Body of pancreas (tissue), 4 donors: ENCODE measurements at regions not wholly inside any gene's neighbourhood (a gene's known extent, or its start where the extent isn't known, plus 50 kb on each side); places are given as distances from the start of the nearest gene placed in this dataset.

ENCODE experiments used
- ATAC-seq: fragments of 150-250 bp; one replicate; pipeline ENCODE4 v1.9.1; 2016
- DNase-seq, 4 donors: peaks; one replicate each; pipeline ENCODE4 v3.0.0-alpha.2; 2019
- H3K27ac ChIP-seq, 4 donors: fragments of 200-600 bp; sonication (generic); 1 replicate in 3 of 4; 2 replicates in 1 of 4; pipeline versions ENCODE4 v1.5.1 to v1.6.1; 2016 to 2019; ENCODE audit warnings: mild to moderate bottlenecking in 1 of 4, mixed read lengths in 1 of 4, moderate library complexity in 1 of 4
- H3K27me3 ChIP-seq, 2 donors: fragments of 200-600 bp; sonication (generic); one replicate each; pipeline ENCODE4 v1.6.0; 2016; ENCODE audit warnings: mild to moderate bottlenecking in 1 of 2
- H3K36me3 ChIP-seq, 2 donors: fragments of 200-600 bp; sonication (generic); replicated peaks in 1 of 2; 2 replicates each; pipeline ENCODE4 v1.5.1; 2016; ENCODE audit warnings: low read depth in 2 of 2; ENCODE audit not compliant: insufficient read depth in 1 of 2
- H3K4me1 ChIP-seq: fragments of 200-600 bp; sonication (generic); one replicate; pipeline ENCODE4 v1.6.0; 2016
- H3K4me3 ChIP-seq, 2 donors: fragments of 200-600 bp; sonication (generic); 1 replicate in 1 of 2; 2 replicates in 1 of 2; pipeline ENCODE4 v1.5.1; 2016 to 2019
- H3K9me3 ChIP-seq, 3 donors: fragments of 200-600 bp; sonication (generic); 1 replicate in 2 of 3; 2 replicates in 1 of 3; pipeline ENCODE4 v1.5.1; 2016
- POLR2A ChIP-seq, 3 donors: fragments of 450-650 bp; IDR thresholded peaks; one replicate each; pipeline ENCODE4 v1.6.1; 2016; ENCODE audit warnings: antibody characterized with exemption in 3 of 3, mild to moderate bottlenecking in 2 of 3
- whole genome bisulfite sequencing, 2 donors: methylation state at CpG; one replicate each; pipeline ENCODE4 v1.1.5; 2017; 5-methylcytosine and 5-hydroxymethylcytosine counted together
- intact Hi-C: fragments of 100-400 bp; cut with DNase I; formaldehyde crosslinking; loops from one replicate; pipeline ENCODE4 v1.15.1; 2023
- TF ChIP-seq, protein P1 (sequence below), 7 experiments: fragments of 450-650 bp in 4 of 7; fragments of 200-600 bp in 3 of 7; sonication (generic) in 3 of 7; IDR thresholded peaks; one replicate each; pipeline ENCODE4 v1.5.1; 2016 to 2019; ENCODE audit warnings: antibody characterized with exemption in 7 of 7

DNA sequence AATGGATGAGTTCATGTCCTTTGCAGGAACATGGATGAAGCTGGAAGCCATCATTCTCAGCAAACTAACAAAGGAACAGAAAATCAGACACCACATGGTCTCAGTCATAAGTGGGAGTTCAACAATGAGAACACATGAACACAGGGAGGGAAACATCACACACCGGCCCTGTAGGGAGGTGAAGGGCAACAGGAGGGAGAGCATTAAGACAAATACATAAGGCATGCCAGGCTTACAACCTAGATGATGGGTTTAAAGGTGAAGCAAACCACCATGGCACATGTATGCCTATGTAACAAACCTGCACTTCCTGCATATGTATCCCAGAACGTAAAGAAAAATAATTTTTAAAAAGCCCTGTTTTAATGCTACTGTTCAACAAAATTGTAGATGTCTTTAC is 914.2 kb upstream of the ATXN7L3B start:
- Histone ChIP-seq H3K4me3 (no peak overlapping the region), H3K27ac (no peak overlapping the region), H3K9me3 (no peaks in the 10 kb centered on the region), H3K27me3 (no peaks in the 10 kb centered on the region), H3K36me3 (no peaks in the 10 kb centered on the region), H3K4me1 (no peaks in the 10 kb centered on the region)
- TF ChIP-seq, protein P1, sequence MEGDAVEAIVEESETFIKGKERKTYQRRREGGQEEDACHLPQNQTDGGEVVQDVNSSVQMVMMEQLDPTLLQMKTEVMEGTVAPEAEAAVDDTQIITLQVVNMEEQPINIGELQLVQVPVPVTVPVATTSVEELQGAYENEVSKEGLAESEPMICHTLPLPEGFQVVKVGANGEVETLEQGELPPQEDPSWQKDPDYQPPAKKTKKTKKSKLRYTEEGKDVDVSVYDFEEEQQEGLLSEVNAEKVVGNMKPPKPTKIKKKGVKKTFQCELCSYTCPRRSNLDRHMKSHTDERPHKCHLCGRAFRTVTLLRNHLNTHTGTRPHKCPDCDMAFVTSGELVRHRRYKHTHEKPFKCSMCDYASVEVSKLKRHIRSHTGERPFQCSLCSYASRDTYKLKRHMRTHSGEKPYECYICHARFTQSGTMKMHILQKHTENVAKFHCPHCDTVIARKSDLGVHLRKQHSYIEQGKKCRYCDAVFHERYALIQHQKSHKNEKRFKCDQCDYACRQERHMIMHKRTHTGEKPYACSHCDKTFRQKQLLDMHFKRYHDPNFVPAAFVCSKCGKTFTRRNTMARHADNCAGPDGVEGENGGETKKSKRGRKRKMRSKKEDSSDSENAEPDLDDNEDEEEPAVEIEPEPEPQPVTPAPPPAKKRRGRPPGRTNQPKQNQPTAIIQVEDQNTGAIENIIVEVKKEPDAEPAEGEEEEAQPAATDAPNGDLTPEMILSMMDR (IDR thresholded peaks at IDR 0.05), result no peak
- no peak for TF ChIP-seq POLR2A (IDR thresholded peaks at IDR 0.05)
- intact Hi-C loops, result no loop called here
- 82 to 84% methylated on average over 2 of the region's 2 CpGs for WGBS, 2 donors
- no peak for ATAC-seq
- no peak for DNase-seq

DNA sequence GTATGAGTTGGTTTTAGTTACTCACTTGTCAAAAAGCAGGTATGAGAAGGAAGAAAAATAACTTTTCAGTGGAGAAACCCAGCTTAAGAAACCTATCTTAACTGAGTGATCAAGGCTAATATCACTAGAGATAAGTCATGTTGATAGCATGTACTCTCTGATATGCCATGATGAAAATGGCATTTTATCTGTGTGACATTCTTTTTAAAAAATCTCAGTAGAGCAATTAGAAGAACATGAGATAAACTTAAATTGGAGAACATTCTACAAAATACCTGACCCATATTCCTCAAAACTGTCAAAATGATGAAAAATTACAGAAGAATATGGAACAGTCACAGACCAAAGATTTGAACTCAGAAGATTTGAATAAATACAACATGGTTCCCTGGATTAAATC is 912.4 kb upstream of the ATXN7L3B start:
- ATAC-seq (no peak), DNase-seq (no peak)
- H3K27ac ChIP-seq, result no peak overlapping the region
- TF ChIP-seq, protein P1 (IDR thresholded peaks at IDR 0.05), result no peak
- TF ChIP-seq POLR2A (IDR thresholded peaks at IDR 0.05), result no peak
- H3K27me3 ChIP-seq, result no peaks in the 10 kb centered on the region
- H3K4me3 ChIP-seq, result no peak overlapping the region
- H3K4me1 ChIP-seq, result no peaks in the 10 kb centered on the region
- intact Hi-C loops, result no loop called here
- H3K9me3 ChIP-seq, result no peaks in the 10 kb centered on the region
- no peaks in the 10 kb centered on the region for H3K36me3 ChIP-seq

DNA sequence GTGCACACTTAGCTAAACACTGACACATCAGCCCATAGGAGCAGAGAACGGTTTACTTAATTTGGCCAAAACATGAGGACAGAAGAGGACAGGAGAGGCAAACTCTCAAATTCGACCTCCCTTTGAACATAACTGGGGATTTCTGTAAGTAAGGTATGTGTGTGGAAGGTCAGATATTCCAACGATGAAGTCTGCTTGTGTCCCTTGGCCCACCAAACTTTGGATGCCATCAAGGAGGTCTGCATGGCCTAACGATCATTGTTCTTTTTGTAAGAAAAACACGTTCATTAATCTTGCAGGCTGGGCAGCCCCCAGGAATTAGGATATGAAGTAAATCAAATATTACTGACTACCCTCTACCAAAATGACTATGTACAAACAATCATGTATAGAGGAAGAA is 908.5 kb upstream of the ATXN7L3B start:
- no peak overlapping the region for H3K4me3 ChIP-seq
- H3K36me3 ChIP-seq, result no peaks in the 10 kb centered on the region
- TF ChIP-seq, protein P1 (IDR thresholded peaks at IDR 0.05), result no peak
- TF ChIP-seq POLR2A (IDR thresholded peaks at IDR 0.05), result no peak
- H3K27ac ChIP-seq, result no peak overlapping the region
- WGBS, 2 donors, result 74 to 79% methylated on average over 5 of the region's 5 CpGs
- no peaks in the 10 kb centered on the region for H3K27me3 ChIP-seq
- ATAC-seq, result no peak
- H3K9me3 ChIP-seq, result no peaks in the 10 kb centered on the region
- DNase-seq, result no peak
- H3K4me1 ChIP-seq, result no peaks in the 10 kb centered on the region
- intact Hi-C loops, result no loop called here

DNA sequence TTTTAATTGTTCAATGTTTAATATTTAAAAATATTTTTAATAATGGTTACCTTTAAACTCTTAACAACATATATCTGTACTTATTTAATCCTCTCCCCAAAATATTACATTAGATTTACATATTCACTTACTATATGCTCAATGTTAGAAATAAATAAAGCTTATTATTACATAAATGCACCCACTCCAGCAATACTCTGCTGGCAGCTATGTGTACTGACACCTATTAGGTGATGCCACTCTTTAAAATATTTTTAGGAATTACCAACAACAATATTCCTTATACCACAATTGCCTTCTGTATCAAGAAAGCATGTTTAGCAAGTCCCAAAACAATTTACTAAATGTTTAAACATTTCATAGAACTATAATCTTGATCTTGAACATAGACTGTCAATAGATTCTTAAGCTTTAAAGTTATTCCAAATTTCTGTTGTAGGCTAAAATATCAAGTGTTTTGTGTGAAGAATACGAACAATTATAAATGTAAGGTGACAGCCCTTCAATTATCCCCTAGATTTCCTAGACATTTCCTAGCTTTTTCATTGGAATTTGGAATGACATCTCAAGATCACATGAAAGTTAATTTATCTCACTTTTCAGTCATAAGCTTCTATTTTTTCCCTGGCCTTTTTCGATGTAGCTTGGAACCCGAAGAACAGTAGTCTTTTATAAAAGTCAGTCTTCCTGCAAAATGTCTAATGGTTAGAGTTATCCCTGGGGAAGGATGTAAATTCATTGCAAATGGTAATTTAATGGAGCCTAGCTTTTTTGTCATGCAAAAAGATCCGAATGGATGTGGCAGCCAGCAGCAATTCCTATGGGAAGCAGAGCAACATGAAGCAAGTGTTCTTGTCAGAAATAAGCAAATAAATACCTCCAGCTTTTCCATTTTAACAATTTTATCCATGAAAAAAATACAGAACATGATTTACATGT is 907.5 kb upstream of the ATXN7L3B start:
- Histone ChIP-seq H3K9me3 (no peaks in the 10 kb centered on the region), H3K27ac (no peak overlapping the region), H3K36me3 (no peaks in the 10 kb centered on the region), H3K4me1 (no peaks in the 10 kb centered on the region), H3K4me3 (no peak overlapping the region), H3K27me3 (no peaks in the 10 kb centered on the region)
- TF ChIP-seq, protein P1 (IDR thresholded peaks at IDR 0.05), result no peak
- no peak for TF ChIP-seq POLR2A (IDR thresholded peaks at IDR 0.05)
- ATAC-seq (no peak), DNase-seq (no peak)
- WGBS, 2 donors, result 44 to 45% methylated on average over 4 of the region's 4 CpGs
- intact Hi-C loops, result no loop called here

DNA sequence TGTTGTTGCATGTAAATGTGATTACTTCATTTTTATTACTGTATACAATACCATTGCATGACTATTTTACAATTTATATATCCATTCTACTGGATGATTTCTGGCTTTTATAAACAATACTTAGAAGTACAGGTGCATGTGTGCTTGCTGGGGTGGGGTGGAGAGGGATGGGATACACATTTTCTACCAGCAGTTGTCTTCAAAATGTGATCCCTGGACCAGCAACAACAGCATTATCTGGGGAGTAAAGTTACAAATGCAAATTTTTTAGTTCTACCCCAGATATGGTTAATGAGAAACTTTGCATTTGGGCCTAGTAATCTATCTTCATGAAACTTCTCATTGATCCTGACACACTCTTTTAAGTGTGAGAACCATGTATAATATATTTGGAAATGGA is 905.4 kb upstream of the ATXN7L3B start:
- TF ChIP-seq POLR2A (IDR thresholded peaks at IDR 0.05), result no peak
- TF ChIP-seq, protein P1 (IDR thresholded peaks at IDR 0.05), result no peak
- no peak overlapping the region for H3K4me3 ChIP-seq
- intact Hi-C loops, result no loop called here
- no peak for DNase-seq
- no peaks in the 10 kb centered on the region for H3K9me3 ChIP-seq
- no peaks in the 10 kb centered on the region for H3K27me3 ChIP-seq
- no peak for ATAC-seq
- H3K4me1 ChIP-seq, result no peaks in the 10 kb centered on the region
- no peaks in the 10 kb centered on the region for H3K36me3 ChIP-seq
- H3K27ac ChIP-seq, result no peak overlapping the region
